HG03175 (cell line): ENCODE measurements at regions not wholly inside any gene's neighbourhood (a gene's known extent, or its start where the extent isn't known, plus 50 kb on each side); places are given as distances from the start of the nearest gene placed in this dataset.
"Not testable (repeated sequence)": the region's sequence is repeated elsewhere in the genome, so short reads cannot be mapped to it uniquely, and the experiment has no call there.

Experiments used
- ATAC-seq: cut with Tn5 transposase; IDR thresholded peaks from one replicate; pipeline ENCODE4 v1.9.1; 2021; ENCODE audit warnings: mild to moderate bottlenecking, moderate library complexity; ENCODE audit not compliant: unreplicated experiment

DNA sequence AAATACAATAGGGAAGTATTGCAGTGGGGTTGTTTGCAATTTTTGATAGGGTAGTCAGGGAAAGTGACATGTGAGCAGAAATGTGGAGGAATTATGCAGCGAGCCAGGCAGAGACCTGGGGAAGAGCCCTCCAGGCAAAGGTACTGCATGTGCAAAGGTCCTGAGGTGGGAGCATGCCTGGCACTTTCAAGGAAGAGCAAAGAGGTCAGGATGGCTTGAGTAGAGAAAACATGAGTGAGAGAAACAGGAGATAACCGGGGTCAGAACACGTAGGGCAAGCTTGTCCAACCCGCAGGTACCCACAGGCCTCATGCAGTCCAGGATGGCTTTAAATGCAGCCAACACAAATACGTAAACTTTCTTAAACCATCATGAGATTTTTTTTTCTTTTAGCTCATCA is 71.0 kb downstream of the COQ2 start:
- no peak for ATAC-seq

GRCh38 chr4:83212041-83212851 is 72.4 kb downstream of the COQ2 start:
- peak; percentile 93 for ATAC-seq

- no peak for ATAC-seq
These were observed 75.2 kb downstream of the COQ2 start for GRCh38 chr4:83209419-83209818.

DNA sequence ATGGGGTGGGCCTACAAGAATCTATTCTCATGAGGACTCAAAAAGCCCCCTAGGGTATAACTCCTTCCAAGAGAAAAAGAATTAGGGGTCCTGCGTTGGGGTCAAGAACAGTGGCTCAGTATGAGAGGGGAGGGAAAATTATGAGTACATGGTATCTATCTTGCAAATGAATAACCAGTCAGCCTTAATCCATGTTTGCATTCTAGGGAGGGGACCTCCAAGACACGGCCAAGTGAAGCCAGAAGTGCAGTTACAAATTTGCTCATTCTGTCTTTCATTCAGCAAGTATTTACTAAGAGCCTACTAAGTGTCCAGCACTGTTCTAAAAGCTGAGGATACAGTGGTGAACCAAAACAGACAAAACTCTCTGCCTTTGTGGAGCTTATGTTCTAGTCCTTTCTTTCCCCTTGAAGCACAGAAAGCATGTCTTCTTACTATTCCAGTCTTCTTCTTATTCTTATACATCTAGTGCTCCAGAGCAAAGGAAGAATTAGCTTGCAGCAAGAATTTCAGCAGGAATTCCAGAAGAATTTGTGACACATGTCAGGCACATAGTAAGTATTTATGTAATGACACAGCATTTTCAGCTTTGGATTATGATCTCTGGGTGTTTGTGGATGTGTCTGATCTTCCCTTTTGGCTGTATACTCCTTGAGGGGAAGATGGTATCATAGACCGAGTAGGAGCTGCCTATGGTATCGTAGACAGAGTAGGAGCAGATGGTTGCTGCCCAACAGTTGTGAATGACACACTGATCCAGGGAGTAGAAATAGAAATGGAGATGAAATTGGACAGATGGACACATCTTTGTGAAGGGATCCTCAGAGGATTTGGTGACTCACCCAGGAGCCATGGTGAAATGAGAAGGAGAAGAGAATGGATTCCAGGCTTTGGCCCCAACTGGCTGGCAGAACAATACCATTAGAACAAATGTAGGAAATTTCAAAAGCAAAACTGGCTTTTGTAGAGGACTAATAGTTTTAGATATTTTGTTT is 75.9 kb downstream of the COQ2 start:
- ATAC-seq = no peak

DNA sequence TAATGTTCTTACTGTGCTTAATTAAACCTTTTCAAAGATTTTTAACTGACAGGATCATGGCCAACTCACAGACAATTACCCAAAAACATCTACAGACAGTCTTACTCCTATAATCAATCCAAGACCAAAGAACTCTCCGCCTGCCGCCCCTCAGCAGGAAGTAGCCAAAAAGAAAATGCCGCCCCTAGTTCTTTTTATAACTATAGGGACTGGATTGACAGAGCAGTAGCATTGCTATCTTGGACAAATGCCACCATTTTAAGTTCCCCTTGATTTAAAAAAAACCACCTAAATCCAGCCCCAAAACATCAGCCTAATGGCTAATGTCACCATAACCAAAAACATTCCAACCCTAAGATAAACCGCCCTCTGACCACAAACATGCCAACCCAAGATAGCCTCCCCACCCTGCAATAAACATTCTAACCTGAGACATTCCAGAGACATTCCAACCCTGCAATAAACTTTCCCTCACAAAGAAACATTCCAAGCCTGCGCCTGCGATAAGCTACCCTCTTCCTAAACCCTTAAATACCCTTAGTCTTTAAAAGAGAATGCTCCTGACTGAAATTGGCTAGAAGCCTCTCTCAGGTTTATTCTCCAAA is 77.0 kb downstream of the COQ2 start:
- no peak for ATAC-seq

DNA sequence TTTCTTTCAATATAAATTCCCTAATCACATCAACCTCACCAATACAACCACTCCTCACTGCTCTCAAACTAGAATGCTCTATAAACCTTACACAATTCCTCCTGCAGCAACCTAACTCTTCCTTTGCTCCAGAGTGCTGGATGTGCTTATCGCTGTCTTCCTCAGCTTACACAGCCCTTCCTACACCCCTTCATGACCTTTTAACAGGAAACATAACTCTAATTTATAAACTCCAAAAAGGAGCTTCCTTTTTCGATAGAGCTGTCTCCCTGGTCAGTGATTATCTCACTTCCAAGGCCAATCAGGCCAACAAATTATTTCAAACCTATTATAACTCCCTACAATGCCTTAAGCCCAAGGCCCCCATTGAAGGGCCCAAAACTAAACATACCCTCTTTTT is 78.8 kb downstream of the COQ2 start:
- ATAC-seq = no peak

GRCh38 chr4:83204731-83205130 is 79.9 kb downstream of the COQ2 start:
- no peak for ATAC-seq

- ATAC-seq = no peak
These were observed 82.8 kb downstream of the COQ2 start for GRCh38 chr4:83201761-83202160.

GRCh38 chr4:83197555-83198235 is 83.2 kb upstream of the PLAC8 start:
- no peak for ATAC-seq

GRCh38 chr4:83196921-83197320 is 82.4 kb upstream of the PLAC8 start:
- ATAC-seq = no peak

DNA sequence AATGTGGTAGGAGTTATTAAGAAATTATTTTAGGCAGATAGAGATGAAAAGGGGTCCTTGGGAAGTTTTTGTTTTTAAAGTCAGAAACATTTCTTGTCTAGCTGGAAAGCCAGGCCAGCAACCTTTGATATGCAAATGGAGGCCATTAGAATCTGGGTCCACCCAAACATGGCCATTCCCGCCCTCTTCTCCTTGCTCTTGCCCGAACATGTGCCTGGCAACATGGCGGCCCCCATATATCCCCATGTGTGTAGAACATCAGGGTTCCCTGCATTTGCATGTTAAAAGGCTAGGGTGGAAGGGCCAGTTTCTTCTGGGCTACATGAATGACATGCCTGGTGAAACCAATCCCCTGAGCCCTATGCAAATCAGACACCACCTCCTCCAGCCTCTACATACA is 80.7 kb upstream of the PLAC8 start:
- ATAC-seq = no peak

GRCh38 chr4:83194588-83194987 is 80.1 kb upstream of the PLAC8 start:
- ATAC-seq = not testable (repeated sequence)

GRCh38 chr4:83192634-83193033 is 78.1 kb upstream of the PLAC8 start:
- ATAC-seq = no peak

- ATAC-seq = no peak
These were observed 76.5 kb upstream of the PLAC8 start for GRCh38 chr4:83191026-83191425.

DNA sequence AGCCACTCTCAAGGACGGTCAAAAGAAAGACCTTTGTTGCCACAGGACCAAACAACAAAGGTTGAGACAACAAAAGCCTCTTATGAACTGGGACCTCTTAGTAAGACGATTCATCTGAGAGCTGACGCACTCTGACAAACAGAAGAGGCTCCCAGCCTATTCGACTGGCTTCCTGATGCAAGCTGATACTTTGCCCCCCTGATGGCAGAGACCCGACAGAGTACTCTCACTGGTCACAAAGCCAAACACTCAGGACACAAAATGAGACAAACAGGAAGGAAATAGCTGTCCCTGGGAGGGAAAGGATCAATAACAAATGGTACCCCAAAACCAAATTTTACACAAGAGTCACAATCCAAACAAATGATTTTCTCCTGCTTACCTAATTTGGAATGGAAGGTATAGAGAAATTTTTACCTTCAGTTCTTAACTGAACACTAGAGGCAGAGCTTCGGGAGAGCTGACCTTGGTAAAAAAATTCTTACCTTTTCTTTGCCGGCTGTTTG is 75.2 kb upstream of the PLAC8 start:
- no peak for ATAC-seq

GRCh38 chr4:83180431-83180968 is 66.0 kb upstream of the PLAC8 start:
- peak; percentile 45 for ATAC-seq

- ATAC-seq = no peak
These were observed 64.7 kb upstream of the PLAC8 start for GRCh38 chr4:83179205-83179604.

- ATAC-seq = peak; percentile 28
These were observed 63.5 kb upstream of the PLAC8 start for GRCh38 chr4:83178029-83178428.

DNA sequence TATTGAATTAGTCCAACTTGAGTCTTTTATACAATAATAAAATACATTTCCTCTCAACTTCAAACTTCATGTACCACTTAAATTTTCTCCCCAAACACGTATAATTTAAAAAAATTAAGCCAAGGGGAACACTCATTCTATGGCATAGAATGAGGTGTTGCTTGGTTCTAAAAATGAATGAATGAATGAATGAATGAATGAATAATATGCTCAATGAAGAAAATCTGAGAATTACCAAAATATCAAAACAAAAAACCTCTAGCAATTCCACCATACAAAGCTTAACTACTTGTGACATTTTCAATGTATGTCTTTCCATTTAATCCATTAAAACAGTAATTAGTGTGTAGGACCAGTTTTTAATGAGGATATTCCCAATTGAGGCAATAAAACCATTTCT is 62.7 kb upstream of the PLAC8 start:
- no peak for ATAC-seq

- ATAC-seq = peak; percentile 63
These were observed 60.4 kb upstream of the PLAC8 start for GRCh38 chr4:83174844-83175414.
